ENCODE measurements at regions not wholly inside any gene's neighbourhood (a gene's known extent, or its start where the extent isn't known, plus 50 kb on each side); places are given as distances from the start of the nearest gene placed in this dataset.

DNA sequence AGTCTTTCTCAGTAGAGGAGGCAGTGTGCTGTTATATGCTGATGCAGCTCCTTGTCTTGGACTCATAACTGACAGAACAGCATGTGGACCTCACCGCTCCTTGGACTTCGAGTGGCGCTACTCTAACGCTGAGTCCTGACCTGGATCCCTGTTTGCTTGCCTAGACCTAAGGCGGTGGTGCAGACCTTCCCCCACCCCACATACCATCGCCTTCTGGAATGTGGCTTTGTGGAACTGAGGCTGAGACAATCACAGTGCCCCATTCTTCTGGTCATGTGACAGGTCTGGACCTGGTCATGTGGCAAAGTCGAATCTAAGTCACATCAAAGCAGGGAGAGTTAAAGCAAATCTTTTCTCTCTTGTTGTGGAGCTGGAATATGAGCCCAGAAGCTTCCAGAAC, 190.7 kb upstream of the MKI67 start:
- no peak for DNase-seq (ENCODE audit: low spot score)

DNA sequence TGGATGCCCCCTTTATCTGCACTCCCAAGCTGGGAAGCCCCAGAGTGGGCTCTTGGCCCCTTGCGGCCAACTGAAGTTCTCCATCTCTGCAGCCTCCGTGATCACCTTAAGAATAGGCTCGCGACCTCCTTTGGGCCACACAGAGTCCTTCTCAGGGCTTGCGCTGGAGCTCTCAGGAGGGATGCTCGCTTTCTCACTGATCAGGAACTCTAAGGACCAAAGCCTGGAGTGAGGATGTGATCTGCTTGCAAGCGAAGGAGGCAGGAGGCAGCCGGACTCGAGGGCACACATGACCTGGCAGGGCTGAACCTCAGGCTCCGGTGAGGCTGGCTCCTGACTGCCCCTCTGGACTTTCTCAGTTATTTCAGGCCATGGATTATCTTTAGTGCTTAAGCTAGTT, 192.1 kb upstream of the MKI67 start:
- DNase-seq (ENCODE audit: low spot score): no peak

DNA sequence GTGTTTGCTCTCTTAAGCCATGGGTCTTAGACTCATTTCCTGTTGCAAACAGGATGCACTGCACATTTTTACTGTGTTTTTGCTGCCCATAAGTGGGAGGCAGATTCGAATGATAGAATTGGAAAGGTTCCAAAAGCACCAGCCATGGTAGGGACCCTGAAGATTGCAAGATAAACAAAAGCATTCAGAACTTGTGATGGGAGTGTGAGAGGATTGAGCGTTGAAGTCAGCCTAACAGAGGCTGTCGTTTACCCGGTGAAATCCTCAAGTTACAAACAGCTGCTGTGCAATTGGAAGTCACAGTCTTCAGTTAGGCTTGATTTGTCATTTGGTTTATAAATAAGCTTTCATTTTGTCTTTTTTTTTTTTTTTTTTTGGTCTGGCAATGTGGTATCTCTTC, 192.7 kb upstream of the MKI67 start:
- no peak for DNase-seq (ENCODE audit: low spot score)

DNA sequence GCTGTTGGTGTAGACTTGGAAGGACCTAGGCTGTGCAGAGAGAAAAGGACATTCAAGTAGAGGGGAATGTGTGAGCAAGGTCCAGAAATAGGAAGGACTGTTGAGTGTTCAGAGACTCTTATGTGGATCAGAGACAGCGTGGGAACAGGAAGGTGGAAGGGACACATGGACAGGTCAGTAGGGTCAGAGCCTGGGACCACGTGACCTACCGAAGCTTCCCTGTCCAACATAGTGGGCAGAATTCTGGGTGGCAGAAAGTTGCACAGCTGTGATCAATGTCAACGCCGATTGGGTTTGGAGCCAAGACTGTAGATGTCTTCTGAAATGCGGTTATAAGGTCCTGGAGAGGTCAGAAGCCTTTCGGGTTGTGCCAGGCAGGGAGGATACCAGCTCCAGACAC, 195.9 kb upstream of the MKI67 start:
- no peak for DNase-seq (ENCODE audit: low spot score)

DNA sequence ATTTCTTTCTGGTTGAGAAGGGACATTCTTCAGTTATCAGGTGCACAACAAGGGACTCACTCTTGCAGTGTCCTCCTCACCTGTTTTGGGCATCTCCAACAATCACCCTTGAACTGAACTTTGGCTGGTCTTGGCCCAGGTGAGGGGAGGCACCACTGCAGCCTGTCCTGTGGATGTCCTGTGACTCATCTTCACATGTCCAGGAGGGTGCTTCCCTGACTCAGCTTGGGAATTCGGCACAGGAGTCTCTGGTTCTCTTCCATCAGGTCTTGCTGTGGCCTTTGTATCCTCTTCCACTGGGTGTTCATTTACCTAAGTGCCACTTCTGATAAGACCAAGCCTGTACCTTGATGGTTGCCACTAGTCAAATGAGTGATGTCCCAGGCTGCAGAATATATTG, 196.7 kb upstream of the MKI67 start:
- no peak for DNase-seq (ENCODE audit: low spot score)

DNA sequence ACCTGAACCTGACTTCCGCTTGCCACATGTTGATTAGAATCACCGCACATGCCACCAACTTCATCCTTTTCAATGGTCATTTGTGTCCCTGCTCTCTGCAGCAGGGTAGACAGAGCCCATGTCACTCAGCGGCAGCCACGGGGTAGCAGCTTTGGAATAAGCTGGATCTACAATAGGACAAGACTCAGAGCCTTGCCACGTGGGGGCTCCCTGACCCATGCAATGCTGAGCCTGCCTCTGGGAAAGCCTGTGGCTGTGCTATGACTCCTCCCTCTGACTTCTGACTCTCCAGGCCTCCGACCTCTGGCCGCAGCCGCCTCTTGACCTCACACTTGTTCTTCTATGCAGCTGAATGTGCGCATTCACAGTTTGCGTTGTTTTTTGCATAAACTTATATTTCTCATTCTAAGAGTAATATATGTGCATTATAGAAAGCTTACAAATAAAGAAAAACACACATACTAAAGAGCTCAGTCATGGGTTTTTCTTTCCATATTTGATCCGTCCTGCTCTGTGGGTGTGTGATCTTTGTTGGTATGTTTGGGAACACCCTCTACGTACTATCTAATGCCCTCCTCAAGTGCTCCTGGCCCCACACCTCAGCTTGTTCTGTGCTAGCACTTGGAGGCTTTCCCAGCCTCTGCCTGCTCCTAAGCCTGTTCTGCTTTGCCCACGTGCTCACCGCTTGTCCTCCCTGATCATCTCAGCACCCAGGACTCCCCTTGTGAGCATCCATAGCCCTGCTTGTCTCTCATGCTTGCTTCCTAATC, 198.0 kb upstream of the MKI67 start:
- DNase-seq (ENCODE audit: low spot score): no peak

DNA sequence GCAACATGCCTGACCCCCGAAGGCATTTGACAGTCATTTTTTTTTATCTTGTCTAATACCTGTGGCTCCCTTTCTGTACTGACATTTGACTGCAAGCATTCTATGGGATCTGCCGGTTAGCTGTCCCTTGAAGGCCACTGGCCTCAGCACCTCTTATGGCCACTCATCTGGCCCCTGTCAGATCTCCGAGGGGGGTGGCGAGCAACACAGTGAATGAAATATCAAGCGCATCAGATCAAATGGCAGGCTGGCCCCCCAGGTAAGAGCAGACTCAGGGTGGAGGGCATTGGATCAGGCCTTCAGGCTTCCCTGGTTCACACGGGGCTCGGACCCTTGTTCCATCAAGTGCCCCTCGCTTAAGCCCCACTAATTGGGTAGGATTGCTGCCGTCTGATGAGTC, 199.6 kb upstream of the MKI67 start:
- no peak for DNase-seq (ENCODE audit: low spot score)

DNA sequence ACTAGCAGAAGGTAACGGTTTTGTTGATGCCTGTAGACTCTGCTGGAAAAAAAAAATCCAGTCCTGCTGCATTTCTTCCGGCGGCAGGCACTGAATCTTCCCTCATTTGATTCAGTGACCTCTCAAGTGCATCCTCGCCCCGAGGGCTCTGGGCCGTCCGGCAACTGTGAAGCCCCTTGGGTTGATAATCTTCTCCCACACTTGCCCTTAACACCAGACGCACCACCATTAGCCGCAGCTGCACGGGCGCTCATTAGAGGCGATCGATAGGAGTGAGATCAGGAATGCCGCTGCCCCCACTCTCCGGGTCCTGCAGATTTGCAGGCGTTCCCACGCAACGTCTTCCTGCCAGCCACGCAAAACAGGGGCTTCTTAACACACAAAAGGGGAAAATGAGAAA, 200.0 kb upstream of the MKI67 start:
- DNase-seq (ENCODE audit: low spot score): no peak

DNA sequence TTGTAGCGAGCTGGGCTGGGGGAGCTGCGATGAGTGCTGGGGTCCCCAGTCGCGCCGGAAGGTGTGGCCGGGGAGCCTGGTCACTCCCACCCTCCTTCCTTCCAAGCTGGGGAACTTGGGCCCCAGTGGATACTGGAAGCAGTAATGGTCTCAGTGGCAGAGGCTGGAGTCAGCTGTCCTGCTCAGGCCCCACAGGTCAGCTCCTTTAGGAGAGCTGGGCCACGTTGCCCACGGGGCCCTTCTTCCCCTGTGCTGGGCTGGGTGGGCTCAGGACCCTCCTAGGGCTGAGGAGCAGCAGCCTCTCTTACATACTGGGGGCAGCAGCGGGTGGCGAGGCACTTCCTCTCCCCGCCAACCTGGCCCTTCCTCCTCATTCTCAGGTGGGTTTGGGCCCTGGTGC, 200.6 kb upstream of the MKI67 start:
- no peak for DNase-seq (ENCODE audit: low spot score)

DNA sequence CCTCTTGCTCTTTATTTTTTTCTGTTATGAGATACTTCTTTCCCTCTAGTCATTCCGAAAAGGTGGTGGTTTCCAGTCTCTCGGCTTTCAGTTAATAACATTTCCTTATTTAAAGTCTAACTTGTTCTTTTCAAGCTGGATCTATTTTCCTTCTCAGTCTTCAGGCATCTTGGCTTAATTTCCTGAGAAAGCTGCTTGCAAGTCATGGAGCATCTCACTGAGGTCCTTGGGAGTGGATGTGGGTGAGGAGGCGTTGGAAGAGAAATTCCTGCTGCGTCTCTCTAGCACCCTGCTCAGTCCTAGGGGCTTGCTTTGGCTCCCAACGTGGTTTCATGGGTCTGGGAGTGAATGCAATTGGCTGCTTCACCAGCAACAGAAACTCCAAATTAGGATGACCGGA, 210.2 kb upstream of the MKI67 start:
- DNase-seq (ENCODE audit: low spot score): no peak

DNA sequence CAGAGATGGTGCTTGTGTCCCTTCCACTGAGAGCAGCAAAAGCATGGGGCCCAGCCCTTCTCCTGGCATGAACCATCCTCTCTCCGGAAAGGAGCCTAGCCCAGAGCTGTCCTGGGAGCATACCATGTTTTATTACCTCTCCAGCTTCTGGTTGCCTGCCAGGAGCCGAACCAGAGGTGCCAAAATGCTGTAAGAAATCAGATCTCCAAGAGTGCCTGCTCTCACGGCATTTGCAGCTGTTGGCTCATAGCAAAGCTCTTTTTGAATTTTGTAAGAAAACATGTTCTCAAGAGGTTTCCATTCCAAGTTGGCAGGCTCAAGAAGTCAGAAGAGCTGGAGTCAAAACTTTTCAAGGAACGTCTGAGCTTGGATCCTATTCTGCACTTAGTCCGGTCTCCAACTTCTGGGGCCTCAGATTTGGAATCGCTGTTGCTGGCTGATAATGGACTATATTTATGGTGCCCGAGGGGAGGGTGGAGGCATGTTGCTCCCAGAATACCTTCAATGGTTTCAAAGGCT, 211.7 kb upstream of the MKI67 start:
- DNase-seq (ENCODE audit: low spot score): no peak

DNA sequence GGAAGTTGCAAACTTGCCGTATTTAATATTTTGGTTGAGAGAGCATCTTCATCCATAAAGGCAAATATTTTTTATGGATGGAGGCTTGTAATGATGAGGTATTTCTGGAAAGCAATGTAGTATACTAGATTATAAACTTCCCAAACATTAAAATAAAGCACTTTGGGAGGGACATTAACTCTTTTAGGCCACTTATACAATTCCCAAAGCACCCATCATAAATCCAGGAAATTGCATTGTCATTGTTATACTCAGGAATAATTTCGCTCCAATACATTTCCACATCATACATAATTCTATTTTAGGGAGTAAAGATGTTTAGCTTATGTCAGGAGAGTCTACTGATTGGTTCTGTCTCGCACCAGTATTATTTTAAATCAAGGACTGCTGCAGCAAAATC, 212.7 kb upstream of the MKI67 start:
- no peak for DNase-seq (ENCODE audit: low spot score)

DNA sequence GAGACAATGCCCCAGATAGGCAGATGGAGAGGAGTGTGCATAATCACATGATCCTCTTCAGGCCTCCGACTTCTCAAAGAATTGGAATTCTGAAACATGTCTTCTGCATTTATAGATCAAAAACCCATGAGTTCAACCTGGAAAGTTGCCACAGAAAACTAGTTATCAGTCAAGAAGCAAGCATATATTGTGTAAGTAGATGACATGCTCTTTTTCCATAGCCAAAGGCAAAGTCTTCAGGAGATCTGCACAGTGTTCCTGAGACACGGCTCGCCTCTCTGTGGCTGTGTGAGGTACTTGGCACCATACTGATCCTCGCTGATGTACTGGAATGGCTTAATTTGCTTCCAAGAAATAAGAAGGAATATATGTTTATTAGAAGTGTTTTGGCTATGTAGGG, 213.5 kb upstream of the MKI67 start:
- no peak for DNase-seq (ENCODE audit: low spot score)

DNA sequence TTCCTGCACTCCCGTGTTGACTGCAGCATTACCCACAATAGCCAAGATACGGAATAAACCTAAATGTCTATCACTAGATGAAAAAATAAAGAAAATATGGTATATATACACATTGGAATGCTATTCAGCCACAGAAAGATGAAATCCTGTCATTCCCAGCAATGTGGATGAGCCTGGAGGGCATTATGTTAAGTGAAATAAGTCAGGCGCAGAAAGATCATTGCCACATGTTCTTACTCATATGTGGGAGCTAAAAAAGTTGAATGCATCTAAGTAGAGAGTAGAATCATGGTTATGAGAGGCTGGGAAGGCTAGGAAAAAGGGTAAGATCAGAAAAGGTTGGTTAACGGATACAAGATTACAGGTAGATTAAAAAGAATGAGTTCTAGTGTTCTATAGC, 219.1 kb upstream of the MKI67 start:
- no peak for DNase-seq (ENCODE audit: low spot score)

DNA sequence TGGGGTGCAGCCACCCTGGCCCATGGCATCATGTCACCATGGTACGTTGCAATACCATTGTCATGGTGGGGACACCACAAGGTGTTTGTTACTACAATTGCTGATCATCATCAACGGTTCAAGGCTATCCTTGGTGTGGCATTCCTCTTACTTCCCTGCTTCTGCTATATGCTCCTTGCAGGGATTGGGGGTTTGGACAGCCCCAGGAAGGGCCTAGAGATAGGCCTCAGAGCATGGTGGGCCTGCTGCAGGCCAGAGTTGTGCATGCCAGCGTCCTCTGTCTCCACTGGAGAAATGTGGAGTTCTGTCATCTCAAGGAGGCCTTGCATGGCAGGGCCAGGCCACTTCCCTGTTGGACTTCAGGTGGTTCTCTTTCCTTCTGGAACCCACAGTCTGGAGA, 234.6 kb upstream of the MKI67 start:
- no peak for DNase-seq (ENCODE audit: low spot score)

DNA sequence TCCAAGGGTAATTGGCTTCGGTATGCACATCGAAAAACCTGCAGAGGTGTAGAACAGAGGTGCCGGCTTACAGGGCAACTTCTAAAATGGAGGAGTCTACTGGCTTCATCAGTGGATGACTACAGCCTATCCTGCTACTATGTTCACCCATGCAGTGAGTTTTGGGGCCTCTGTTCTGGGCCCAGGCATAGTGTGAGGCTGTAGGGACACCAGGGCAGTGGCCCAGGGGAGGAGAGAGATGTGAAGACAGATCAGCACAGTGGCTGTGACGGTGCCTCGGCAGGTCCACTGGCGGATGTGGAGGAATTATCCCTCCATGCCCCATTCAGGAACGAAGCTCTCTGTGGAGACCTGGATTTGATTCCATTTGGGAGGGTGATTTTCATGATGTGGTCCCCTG, 235.3 kb upstream of the MKI67 start:
- DNase-seq (ENCODE audit: low spot score): no peak

DNA sequence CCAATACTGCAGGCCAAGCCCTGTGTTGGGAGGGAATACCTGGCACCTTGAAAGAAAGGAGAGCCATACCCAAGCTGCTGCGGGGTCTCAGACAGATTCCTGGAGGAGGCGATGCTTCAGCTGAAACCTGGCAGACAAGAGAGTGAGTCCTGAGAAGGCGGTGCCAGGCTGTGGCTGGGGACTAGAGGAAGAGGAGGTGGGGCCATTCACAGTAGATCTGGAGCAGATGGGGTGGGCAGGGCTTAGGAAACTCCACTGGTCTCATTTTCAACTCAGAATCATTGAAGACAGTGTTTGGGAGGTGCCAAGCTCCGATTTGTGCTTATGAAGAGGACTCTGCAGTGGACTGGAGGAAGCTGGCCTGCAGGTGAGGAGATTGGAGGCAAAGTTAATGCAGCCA, 236.3 kb upstream of the MKI67 start:
- no peak for DNase-seq (ENCODE audit: low spot score)

DNA sequence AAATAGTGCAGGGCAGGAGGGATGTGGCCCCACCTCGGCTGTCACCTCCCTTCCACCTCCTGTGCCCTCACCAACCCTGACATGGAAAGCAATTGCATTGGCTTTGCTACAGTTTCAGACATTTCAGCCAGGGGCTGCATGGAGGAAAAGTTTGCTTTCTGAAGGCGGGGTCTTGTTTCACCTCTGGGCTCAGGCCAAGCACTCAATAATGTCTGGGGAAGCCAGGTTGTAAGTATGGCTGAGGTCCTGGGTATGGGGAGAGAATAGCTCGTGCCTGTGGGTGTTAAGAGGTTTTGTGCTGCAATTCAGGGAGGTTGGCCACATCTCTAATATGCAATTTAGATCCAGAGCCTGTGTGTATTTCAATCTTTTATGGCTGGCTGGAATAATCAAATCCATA, 238.4 kb upstream of the MKI67 start:
- DNase-seq (ENCODE audit: low spot score): no peak

DNA sequence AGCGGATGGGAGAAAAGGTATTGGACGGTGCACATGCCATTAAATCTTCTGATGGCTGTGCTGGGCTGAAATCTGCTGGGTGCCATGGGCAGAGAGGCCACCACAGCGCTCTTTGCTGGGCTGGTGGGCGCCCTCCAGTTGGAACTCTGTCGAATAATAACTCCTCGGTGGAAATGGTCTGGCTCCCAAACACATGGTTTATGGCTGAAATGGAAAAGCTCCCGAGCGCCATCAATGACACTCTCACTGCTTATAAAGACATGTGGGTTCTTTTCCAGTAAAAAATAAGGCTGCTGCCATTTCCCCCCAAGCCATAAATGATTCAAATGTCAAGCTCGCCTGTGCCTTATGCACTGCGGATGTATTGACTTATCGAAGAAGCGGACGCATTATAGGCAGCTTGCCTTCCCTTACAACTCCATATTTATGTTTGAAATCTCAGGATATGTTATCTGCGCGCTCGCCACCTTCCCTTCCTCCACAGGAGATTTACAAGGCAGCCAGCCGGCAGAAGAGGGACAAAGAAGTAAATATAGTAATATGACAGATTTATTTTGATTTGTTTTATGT, 239.0 kb upstream of the MKI67 start:
- DNase-seq (ENCODE audit: low spot score): no peak

DNA sequence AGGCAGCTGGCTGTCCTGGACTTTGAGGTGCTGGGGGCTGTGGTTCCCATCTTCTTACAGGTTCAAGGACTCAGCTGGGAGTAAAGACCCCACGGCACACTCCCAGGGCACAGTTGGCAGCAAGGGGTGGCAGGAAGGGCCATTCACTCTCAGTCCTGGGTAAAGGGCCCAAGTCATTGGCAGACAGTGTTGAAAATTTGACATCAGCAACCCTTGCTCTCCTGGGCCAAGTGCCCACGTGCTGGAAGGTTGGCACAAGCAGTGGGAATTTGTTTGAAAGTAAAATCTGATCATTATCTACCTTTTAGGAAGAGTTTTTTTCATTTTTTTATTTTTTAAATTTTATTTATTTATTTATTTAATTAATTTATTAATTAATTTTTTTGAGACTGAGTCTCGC, 241.6 kb upstream of the MKI67 start:
- no peak for DNase-seq (ENCODE audit: low spot score)

DNA sequence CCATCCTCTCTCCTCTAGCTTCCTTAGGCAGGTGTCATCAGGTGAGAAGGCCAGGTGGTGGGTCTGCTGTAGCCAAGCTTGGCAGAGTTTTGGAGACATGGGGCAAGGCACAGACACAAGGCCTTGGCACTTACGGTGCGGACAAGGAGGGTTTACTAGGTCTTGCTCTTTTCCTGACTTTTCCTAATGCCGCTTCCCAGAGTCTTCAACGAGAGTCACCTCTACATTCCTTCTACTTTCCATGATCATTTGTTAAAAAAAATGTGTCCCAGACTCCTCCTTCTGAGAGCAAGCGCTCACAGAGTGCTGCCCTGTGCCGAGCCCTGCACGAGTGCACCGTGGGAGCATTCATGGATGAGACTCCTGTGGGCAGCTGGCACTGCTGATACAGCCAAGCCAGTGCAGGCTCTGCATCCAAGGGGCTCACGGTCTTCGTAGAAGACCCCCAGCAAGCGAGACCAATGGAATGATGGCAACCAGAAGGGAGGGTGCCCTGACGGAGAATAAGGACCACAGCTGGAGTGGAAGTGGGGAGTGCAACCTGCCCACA, 243.0 kb upstream of the MKI67 start:
- DNase-seq (ENCODE audit: low spot score): no peak

DNA sequence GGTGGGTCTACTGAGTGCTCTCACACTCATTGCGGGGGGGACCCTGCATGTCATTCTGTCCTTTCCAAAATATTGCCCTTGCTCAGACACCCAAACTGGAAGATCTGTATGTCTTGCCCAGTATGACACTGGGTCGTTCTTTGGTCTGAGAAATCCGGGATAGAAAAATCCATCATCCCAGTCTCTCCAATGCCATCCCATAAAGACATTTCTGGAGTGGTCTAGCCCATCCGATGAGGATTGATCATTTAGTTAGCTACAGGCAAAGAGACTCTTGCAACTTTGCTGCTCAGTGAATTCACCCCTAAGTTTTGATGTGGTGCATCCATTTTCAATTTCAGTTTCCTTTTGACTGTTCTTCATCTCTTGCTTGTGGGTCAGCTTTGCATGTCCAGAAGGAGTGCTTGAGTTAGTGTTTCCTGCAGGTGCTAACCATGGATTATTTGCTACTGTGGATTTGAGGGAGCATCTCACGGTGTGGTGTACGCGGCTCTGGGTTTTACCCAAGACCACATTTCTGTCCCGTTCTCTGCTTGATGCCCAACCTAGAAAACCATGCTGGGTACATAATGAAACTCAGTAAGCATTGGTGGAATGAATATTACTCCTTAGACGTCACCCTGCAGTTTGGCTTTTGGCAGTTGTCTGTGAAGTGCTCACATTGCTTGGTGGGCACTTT, 247.0 kb upstream of the MKI67 start:
- no peak for DNase-seq (ENCODE audit: low spot score)

DNA sequence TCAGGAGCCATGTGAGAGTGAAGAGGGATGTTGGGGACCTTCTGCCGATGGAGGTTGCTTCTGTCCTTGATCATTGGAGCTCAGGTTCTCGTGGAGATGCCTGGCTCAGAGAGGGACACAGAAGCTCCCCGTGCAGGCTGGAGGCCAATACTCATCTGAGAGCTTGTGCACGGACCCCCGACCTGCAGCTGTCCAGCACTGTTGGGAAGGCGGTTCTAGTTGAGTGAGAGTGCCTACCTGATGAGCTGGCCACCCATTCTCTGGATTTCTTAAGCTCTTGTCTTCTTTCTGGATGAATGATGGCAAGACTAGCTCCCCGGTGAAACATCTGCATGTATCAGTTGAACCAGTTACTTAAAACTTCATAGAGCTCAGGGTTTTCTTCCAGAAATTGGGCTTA, 247.6 kb upstream of the MKI67 start:
- DNase-seq (ENCODE audit: low spot score): no peak
